ENCODE measurements at regions not wholly inside any gene's neighbourhood (a gene's known extent, or its start where the extent isn't known, plus 50 kb on each side); places are given as distances from the start of the nearest gene placed in this dataset.
A peak's percentile ranks its signal among the peaks of the same experiment; 100 is the strongest.

- Mint-ChIP-seq H3K9me3 (no peaks in the 10 kb centered on the region), H3K4me3 (no peak overlapping the region), H3K4me1 (no peaks in the 10 kb centered on the region), H3K27ac (no peak overlapping the region), H3K27me3 (peaks cover 12 to 16% of the 10 kb centered on the region in 2 donors), H3K36me3 (no peaks in the 10 kb centered on the region)
- Histone ChIP-seq H3K36me3 (ENCODE audit: control insufficient read depth in 2 of 2, extremely low read depth in 1 of 2, insufficient read depth in 1 of 2, low read length in 1 of 2) (no peaks in the 10 kb centered on the region), H3K27ac (ENCODE audit: low read length) (no peak overlapping the region), H3K4me1 (ENCODE audit: control insufficient read depth in 1 of 2, extremely low read depth in 1 of 2, insufficient read depth in 2 of 2, low read length in 2 of 2) (no peaks in the 10 kb centered on the region), H3K9me3 (no peaks in the 10 kb centered on the region), H3K4me3 (ENCODE audit: control insufficient read depth in 1 of 2, extremely low read depth in 1 of 2, low read length in 1 of 2) (no peak overlapping the region), H3K27me3 (replicated peaks in 1 of 2; ENCODE audit: control insufficient read depth in 2 of 2, extremely low read depth in 1 of 2, insufficient read depth in 2 of 2, low read length in 1 of 2) (peaks cover 0 to 21% of the 10 kb centered on the region in 2 experiments)
- ATAC-seq (replicated peaks in 1 of 4) = no peak
- WGBS (ENCODE audit: insufficient coverage) = 54% methylated on average over 6 of the region's 10 CpGs
- no peak for DNase-seq
- ChIA-PET CTCF (no interaction called here), POLR2A (interaction anchor here in 1 of 2 donors (0.6 kb wide), 1 partner anchor 1720 kb away, joined by 3 read pairs; no protein-coding TSS in a partner anchor)
Measured at GRCh38 chr10:123513870-123514269, 152.3 kb upstream of the GPR26 start.

GRCh38 chr10:123514996-123515395 lies 151.2 kb upstream of the GPR26 start:
- Histone ChIP-seq H3K27ac (ENCODE audit: low read length) (no peak overlapping the region), H3K36me3 (ENCODE audit: control insufficient read depth in 2 of 2, extremely low read depth in 1 of 2, insufficient read depth in 1 of 2, low read length in 1 of 2) (no peaks in the 10 kb centered on the region), H3K27me3 (replicated peaks in 1 of 2; ENCODE audit: control insufficient read depth in 2 of 2, extremely low read depth in 1 of 2, insufficient read depth in 2 of 2, low read length in 1 of 2) (peaks cover 0 to 21% of the 10 kb centered on the region in 2 experiments), H3K4me3 (ENCODE audit: control insufficient read depth in 1 of 2, extremely low read depth in 1 of 2, low read length in 1 of 2) (no peak overlapping the region), H3K4me1 (ENCODE audit: control insufficient read depth in 1 of 2, extremely low read depth in 1 of 2, insufficient read depth in 2 of 2, low read length in 2 of 2) (no peaks in the 10 kb centered on the region), H3K9me3 (no peaks in the 10 kb centered on the region)
- WGBS (ENCODE audit: insufficient coverage) = 82% methylated on average over 7 of the region's 8 CpGs
- no peak for DNase-seq
- no peaks in the 10 kb centered on the region for H3K9me3 Mint-ChIP-seq
- ChIA-PET CTCF (no interaction called here), POLR2A (no interaction called here)
- no peak overlapping the region for H3K27ac Mint-ChIP-seq
- H3K36me3 Mint-ChIP-seq = no peaks in the 10 kb centered on the region
- peaks cover 12 to 21% of the 10 kb centered on the region in 2 donors for H3K27me3 Mint-ChIP-seq
- H3K4me3 Mint-ChIP-seq = no peak overlapping the region
- ATAC-seq (replicated peaks in 1 of 4) = no peak
- H3K4me1 Mint-ChIP-seq = no peaks in the 10 kb centered on the region

GRCh38 chr10:123515661-123516060 lies 150.5 kb upstream of the GPR26 start:
- CTCF ChIA-PET = no interaction called here
- peaks cover 0 to 21% of the 10 kb centered on the region in 2 experiments for H3K27me3 ChIP-seq (replicated peaks in 1 of 2; ENCODE audit: control insufficient read depth in 2 of 2, extremely low read depth in 1 of 2, insufficient read depth in 2 of 2, low read length in 1 of 2)
- H3K4me1 Mint-ChIP-seq = no peaks in the 10 kb centered on the region
- POLR2A ChIA-PET = no interaction called here
- no peak overlapping the region for H3K27ac Mint-ChIP-seq
- no peaks in the 10 kb centered on the region for H3K36me3 Mint-ChIP-seq
- DNase-seq (no peak), ATAC-seq (replicated peaks in 1 of 4) (no peak)
- WGBS (ENCODE audit: insufficient coverage) = 71% methylated on average over 5 of the region's 6 CpGs
- no peaks in the 10 kb centered on the region for H3K9me3 ChIP-seq
- no peak overlapping the region for H3K4me3 Mint-ChIP-seq
- H3K27ac ChIP-seq (ENCODE audit: low read length) = no peak overlapping the region
- H3K27me3 Mint-ChIP-seq = peaks cover 12 to 18% of the 10 kb centered on the region in 2 donors
- H3K4me3 ChIP-seq (ENCODE audit: control insufficient read depth in 1 of 2, extremely low read depth in 1 of 2, low read length in 1 of 2) = no peak overlapping the region
- H3K36me3 ChIP-seq (ENCODE audit: control insufficient read depth in 2 of 2, extremely low read depth in 1 of 2, insufficient read depth in 1 of 2, low read length in 1 of 2) = no peaks in the 10 kb centered on the region
- no peaks in the 10 kb centered on the region for H3K4me1 ChIP-seq (ENCODE audit: control insufficient read depth in 1 of 2, extremely low read depth in 1 of 2, insufficient read depth in 2 of 2, low read length in 2 of 2)
- H3K9me3 Mint-ChIP-seq = no peaks in the 10 kb centered on the region

- Mint-ChIP-seq H3K4me3 (no peak overlapping the region), H3K9me3 (no peaks in the 10 kb centered on the region), H3K4me1 (no peaks in the 10 kb centered on the region), H3K27ac (no peak overlapping the region), H3K36me3 (no peaks in the 10 kb centered on the region), H3K27me3 (peaks cover 12 to 18% of the 10 kb centered on the region in 2 donors)
- POLR2A ChIA-PET = no interaction called here
- H3K4me3 ChIP-seq (ENCODE audit: control insufficient read depth in 1 of 2, extremely low read depth in 1 of 2, low read length in 1 of 2) = no peak overlapping the region
- no peak overlapping the region for H3K27ac ChIP-seq (ENCODE audit: low read length)
- H3K27me3 ChIP-seq (replicated peaks in 1 of 2; ENCODE audit: control insufficient read depth in 2 of 2, extremely low read depth in 1 of 2, insufficient read depth in 2 of 2, low read length in 1 of 2) = peaks cover 0 to 21% of the 10 kb centered on the region in 2 experiments
- no peak for ATAC-seq (replicated peaks in 1 of 4)
- no peaks in the 10 kb centered on the region for H3K9me3 ChIP-seq
- DNase-seq = no peak
- no CpG with 5 or more reads among the region's 1 CpG for WGBS (ENCODE audit: insufficient coverage)
- H3K4me1 ChIP-seq (ENCODE audit: control insufficient read depth in 1 of 2, extremely low read depth in 1 of 2, insufficient read depth in 2 of 2, low read length in 2 of 2) = no peaks in the 10 kb centered on the region
- no peaks in the 10 kb centered on the region for H3K36me3 ChIP-seq (ENCODE audit: control insufficient read depth in 2 of 2, extremely low read depth in 1 of 2, insufficient read depth in 1 of 2, low read length in 1 of 2)
- CTCF ChIA-PET = no interaction called here
Measured at GRCh38 chr10:123516291-123516690, 149.9 kb upstream of the GPR26 start.

- Mint-ChIP-seq H3K4me1 (no peaks in the 10 kb centered on the region), H3K27me3 (peaks cover 12 to 14% of the 10 kb centered on the region in 2 donors), H3K9me3 (no peaks in the 10 kb centered on the region), H3K27ac (no peak overlapping the region), H3K4me3 (no peak overlapping the region), H3K36me3 (no peaks in the 10 kb centered on the region)
- Histone ChIP-seq H3K4me3 (ENCODE audit: control insufficient read depth in 1 of 2, extremely low read depth in 1 of 2, low read length in 1 of 2) (no peak overlapping the region), H3K36me3 (ENCODE audit: control insufficient read depth in 2 of 2, extremely low read depth in 1 of 2, insufficient read depth in 1 of 2, low read length in 1 of 2) (no peaks in the 10 kb centered on the region), H3K9me3 (no peaks in the 10 kb centered on the region), H3K4me1 (ENCODE audit: control insufficient read depth in 1 of 2, extremely low read depth in 1 of 2, insufficient read depth in 2 of 2, low read length in 2 of 2) (no peaks in the 10 kb centered on the region), H3K27me3 (replicated peaks in 1 of 2; ENCODE audit: control insufficient read depth in 2 of 2, extremely low read depth in 1 of 2, insufficient read depth in 2 of 2, low read length in 1 of 2) (peaks cover 0 to 20% of the 10 kb centered on the region in 2 experiments), H3K27ac (ENCODE audit: low read length) (no peak overlapping the region)
- POLR2A ChIA-PET = no interaction called here
- WGBS (ENCODE audit: insufficient coverage) = 63% methylated on average over 6 of the region's 9 CpGs
- no peak for DNase-seq
- CTCF ChIA-PET = no interaction called here
- no peak for ATAC-seq (replicated peaks in 1 of 4)
Measured at GRCh38 chr10:123517426-123517825, 148.7 kb upstream of the GPR26 start.

- Mint-ChIP-seq H3K4me1 (no peaks in the 10 kb centered on the region), H3K27ac (no peak overlapping the region), H3K9me3 (no peaks in the 10 kb centered on the region), H3K36me3 (no peaks in the 10 kb centered on the region), H3K4me3 (no peak overlapping the region), H3K27me3 (peaks cover 12 to 16% of the 10 kb centered on the region in 2 donors)
- no peaks in the 10 kb centered on the region for H3K9me3 ChIP-seq
- H3K27ac ChIP-seq (ENCODE audit: low read length) = no peak overlapping the region
- 74% methylated on average over 3 of the region's 4 CpGs for WGBS (ENCODE audit: insufficient coverage)
- no peaks in the 10 kb centered on the region for H3K36me3 ChIP-seq (ENCODE audit: control insufficient read depth in 2 of 2, extremely low read depth in 1 of 2, insufficient read depth in 1 of 2, low read length in 1 of 2)
- ChIA-PET CTCF (no interaction called here), POLR2A (no interaction called here)
- peaks cover 0 to 21% of the 10 kb centered on the region in 2 experiments for H3K27me3 ChIP-seq (replicated peaks in 1 of 2; ENCODE audit: control insufficient read depth in 2 of 2, extremely low read depth in 1 of 2, insufficient read depth in 2 of 2, low read length in 1 of 2)
- ATAC-seq (replicated peaks in 1 of 4) (peak in 1 of 4 experiments; percentile 13), DNase-seq (no peak)
- H3K4me1 ChIP-seq (ENCODE audit: control insufficient read depth in 1 of 2, extremely low read depth in 1 of 2, insufficient read depth in 2 of 2, low read length in 2 of 2) = no peaks in the 10 kb centered on the region
- no peak overlapping the region for H3K4me3 ChIP-seq (ENCODE audit: control insufficient read depth in 1 of 2, extremely low read depth in 1 of 2, low read length in 1 of 2)
Measured at GRCh38 chr10:123517901-123518300, 148.3 kb upstream of the GPR26 start.

GRCh38 chr10:123518765-123519164 lies 147.4 kb upstream of the GPR26 start:
- ChIA-PET CTCF (no interaction called here), POLR2A (no interaction called here)
- Mint-ChIP-seq H3K36me3 (no peaks in the 10 kb centered on the region), H3K9me3 (no peaks in the 10 kb centered on the region), H3K4me3 (no peak overlapping the region), H3K27ac (no peak overlapping the region), H3K4me1 (no peaks in the 10 kb centered on the region), H3K27me3 (peaks cover 12 to 19% of the 10 kb centered on the region in 2 donors)
- peaks cover 0 to 22% of the 10 kb centered on the region in 2 experiments for H3K27me3 ChIP-seq (replicated peaks in 1 of 2; ENCODE audit: control insufficient read depth in 2 of 2, extremely low read depth in 1 of 2, insufficient read depth in 2 of 2, low read length in 1 of 2)
- H3K4me1 ChIP-seq (ENCODE audit: control insufficient read depth in 1 of 2, extremely low read depth in 1 of 2, insufficient read depth in 2 of 2, low read length in 2 of 2) = no peaks in the 10 kb centered on the region
- no peaks in the 10 kb centered on the region for H3K9me3 ChIP-seq
- ATAC-seq (replicated peaks in 1 of 4) = no peak
- no peak for DNase-seq
- no CpG with 5 or more reads among the region's 1 CpG for WGBS (ENCODE audit: insufficient coverage)
- no peak overlapping the region for H3K4me3 ChIP-seq (ENCODE audit: control insufficient read depth in 1 of 2, extremely low read depth in 1 of 2, low read length in 1 of 2)
- H3K36me3 ChIP-seq (ENCODE audit: control insufficient read depth in 2 of 2, extremely low read depth in 1 of 2, insufficient read depth in 1 of 2, low read length in 1 of 2) = no peaks in the 10 kb centered on the region
- H3K27ac ChIP-seq (ENCODE audit: low read length) = no peak overlapping the region

Measured in T-cell (primary cell).